ENCODE measurements at regions not wholly inside any gene's neighbourhood (a gene's known extent, or its start where the extent isn't known, plus 50 kb on each side); places are given as distances from the start of the nearest gene placed in this dataset.

GRCh38 chr17:79491006-79491405 lies 119.8 kb downstream of the RBFOX3 start:
- no peak for TF ChIP-seq CTCF (IDR thresholded peaks at IDR 0.05)
- TF ChIP-seq POLR2AphosphoS5 (IDR thresholded peaks at IDR 0.05; ENCODE audit: low read depth, low read length): no peak
- no peak for TF ChIP-seq REST (IDR thresholded peaks at IDR 0.05; ENCODE audit: insufficient read depth in 1 of 2, low read depth in 2 of 2, low read length in 1 of 2)
